ENCODE measurements at regions not wholly inside any gene's neighbourhood (a gene's known extent, or its start where the extent isn't known, plus 50 kb on each side); places are given as distances from the start of the nearest gene placed in this dataset.

- FAIRE-seq (no peak), DNase-seq (ENCODE audit: insufficient read length, low spot score) (no peak)
- TF ChIP-seq POLR2A (IDR thresholded peaks at IDR 0.05; ENCODE audit: low read depth, low read length): no peak
Measured at GRCh38 chr1:30197639-30198450, 525.5 kb downstream of the MATN1 start.

GRCh38 chr1:30196872-30197638, 526.3 kb downstream of the MATN1 start:
- no peak for FAIRE-seq
- no peak for TF ChIP-seq POLR2A (IDR thresholded peaks at IDR 0.05; ENCODE audit: low read depth, low read length)
- no peak for DNase-seq (ENCODE audit: insufficient read length, low spot score)

GRCh38 chr1:30196457-30196856, 526.9 kb downstream of the MATN1 start:
- no peak for DNase-seq (ENCODE audit: insufficient read length, low spot score)
- FAIRE-seq: no peak
- TF ChIP-seq POLR2A (IDR thresholded peaks at IDR 0.05; ENCODE audit: low read depth, low read length): no peak

- DNase-seq (ENCODE audit: insufficient read length, low spot score): no peak
- no peak for FAIRE-seq
- no peak for TF ChIP-seq POLR2A (IDR thresholded peaks at IDR 0.05; ENCODE audit: low read depth, low read length)
Measured at GRCh38 chr1:30195424-30196134, 527.8 kb downstream of the MATN1 start.

GRCh38 chr1:30194741-30195423, 528.5 kb downstream of the MATN1 start:
- no peak for TF ChIP-seq POLR2A (IDR thresholded peaks at IDR 0.05; ENCODE audit: low read depth, low read length)
- no peak for FAIRE-seq

DNA sequence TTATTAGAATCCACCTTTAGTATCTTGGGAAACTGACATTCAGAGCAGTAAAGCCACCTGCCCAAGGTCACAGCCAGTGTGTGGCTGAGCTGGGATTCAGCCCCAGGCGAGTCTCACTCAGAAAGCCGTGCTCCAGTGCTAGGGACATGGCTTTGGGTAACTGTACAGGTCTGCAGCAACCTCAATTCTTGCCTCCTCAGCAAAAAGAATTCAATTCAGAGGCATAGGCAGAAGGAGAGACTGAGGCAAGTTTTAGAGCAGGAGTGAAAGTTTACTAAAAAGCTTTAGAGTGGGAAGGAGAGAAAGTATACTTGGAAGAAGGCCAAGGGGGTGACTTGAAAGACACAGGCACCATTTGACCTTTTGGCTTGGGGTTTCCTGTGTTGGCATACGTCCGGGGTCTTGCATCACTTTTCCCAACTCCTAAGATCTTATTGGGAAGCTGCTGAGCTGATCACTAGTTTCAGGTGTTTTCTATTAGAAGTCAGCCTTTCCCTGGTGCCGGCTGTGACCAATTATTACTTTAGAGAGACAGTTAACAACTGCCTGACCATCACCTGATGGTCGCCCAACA, 529.3 kb downstream of the MATN1 start:
- DNase-seq (ENCODE audit: insufficient read length, low spot score) (no peak), FAIRE-seq (no peak)
- no peak for TF ChIP-seq POLR2A (IDR thresholded peaks at IDR 0.05; ENCODE audit: low read depth, low read length)

More at GRCh38 chr1:30194741-30195423, 528.5 kb downstream of the MATN1 start:
- DNase-seq (ENCODE audit: insufficient read length, low spot score): no peak

DNA sequence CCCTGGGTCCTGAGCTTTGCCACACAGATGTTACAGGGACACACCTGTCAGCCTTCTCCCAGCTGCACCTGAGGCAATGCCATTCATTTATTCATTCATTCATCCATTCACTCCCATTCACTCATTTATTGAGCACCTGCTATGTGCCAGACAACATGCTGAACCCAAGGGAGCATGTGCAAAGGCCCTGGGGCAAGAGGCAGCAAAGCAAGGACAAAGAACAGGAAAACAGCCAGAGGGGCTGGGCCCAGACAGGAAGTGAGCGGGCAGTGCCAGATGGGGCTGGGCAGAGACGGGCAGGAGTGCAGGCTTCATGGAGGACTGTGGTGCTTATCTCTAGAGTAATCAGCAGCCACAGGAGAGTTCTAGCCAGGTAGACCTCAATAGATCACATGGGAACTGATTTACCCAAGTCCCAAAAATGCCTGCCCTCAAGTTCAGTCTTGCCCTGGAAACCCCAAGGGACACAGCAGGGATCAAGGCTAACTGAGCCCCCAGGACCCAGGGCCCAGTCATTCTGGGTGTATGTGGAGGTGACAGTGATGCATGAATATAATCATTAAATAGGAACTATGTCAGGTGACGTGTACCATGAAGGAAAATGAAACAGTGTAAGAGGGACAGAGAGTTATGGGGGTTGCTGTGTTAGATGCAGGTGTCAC, 530.3 kb downstream of the MATN1 start:
- DNase-seq (ENCODE audit: insufficient read length, low spot score): no peak
- no peak for FAIRE-seq
- no peak for TF ChIP-seq POLR2A (IDR thresholded peaks at IDR 0.05; ENCODE audit: low read depth, low read length)

- TF ChIP-seq POLR2A (IDR thresholded peaks at IDR 0.05; ENCODE audit: low read depth, low read length): no peak
- FAIRE-seq (no peak), DNase-seq (ENCODE audit: insufficient read length, low spot score) (peak; percentile 56)
Measured at GRCh38 chr1:30191154-30191702, 532.2 kb downstream of the MATN1 start.

DNA sequence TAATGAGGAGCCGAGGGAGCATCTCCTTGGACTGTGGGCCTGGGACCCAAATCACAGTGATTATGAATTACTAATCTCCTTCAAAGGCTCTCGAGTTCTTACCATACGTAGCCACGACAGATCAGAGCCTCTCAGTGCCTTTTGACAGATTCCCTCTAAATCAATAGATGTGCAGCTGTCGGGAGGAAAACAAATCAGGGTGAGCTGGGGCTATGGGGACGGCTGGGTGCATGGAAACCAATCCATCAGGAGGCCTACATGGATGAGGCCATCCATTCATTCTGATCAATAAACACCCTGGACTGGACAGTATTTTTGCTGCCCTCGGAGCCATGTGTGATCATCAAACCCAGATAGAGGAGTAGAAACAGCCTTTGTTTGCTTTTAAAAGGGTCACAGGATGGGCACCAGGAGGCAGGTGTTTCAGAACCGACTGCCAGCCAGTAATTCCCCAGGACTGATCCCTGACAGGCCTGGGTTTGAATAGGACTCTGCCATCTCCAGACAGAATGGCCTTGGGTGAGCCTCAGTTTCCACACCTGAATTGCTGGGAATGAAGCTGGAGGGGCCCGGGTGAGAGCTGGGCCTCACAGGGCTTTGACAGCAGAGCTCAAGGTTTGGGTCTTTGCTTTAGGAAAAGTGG, 532.8 kb downstream of the MATN1 start:
- no peak for TF ChIP-seq POLR2A (IDR thresholded peaks at IDR 0.05; ENCODE audit: low read depth, low read length)
- no peak for FAIRE-seq
- no peak for DNase-seq (ENCODE audit: insufficient read length, low spot score)

- no peak for TF ChIP-seq POLR2A (IDR thresholded peaks at IDR 0.05; ENCODE audit: low read depth, low read length)
- DNase-seq (ENCODE audit: insufficient read length, low spot score): no peak
- no peak for FAIRE-seq
Measured at GRCh38 chr1:30189818-30190500, 533.4 kb downstream of the MATN1 start.

DNA sequence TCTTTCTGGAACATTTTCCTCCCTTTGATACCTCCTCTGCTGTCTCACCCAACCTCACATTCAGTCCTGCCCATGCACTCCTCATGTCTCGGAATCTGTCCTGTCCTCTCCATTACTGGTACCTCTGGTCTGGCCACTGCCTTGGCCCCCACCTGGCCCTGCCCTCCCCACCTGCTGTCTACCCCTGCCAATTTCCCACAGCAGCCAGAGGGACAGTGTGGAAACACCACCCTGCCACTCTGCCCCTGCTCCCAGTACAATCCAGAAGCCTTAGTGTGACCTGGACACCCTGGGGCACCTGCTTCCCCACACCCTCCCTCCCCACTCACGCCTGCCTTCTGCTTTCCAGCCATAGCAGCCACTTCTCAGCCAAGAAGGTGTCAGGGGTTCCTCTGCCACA, 534.4 kb downstream of the MATN1 start:
- DNase-seq (ENCODE audit: insufficient read length, low spot score) (no peak), FAIRE-seq (no peak)
- TF ChIP-seq POLR2A (IDR thresholded peaks at IDR 0.05; ENCODE audit: low read depth, low read length): no peak

DNA sequence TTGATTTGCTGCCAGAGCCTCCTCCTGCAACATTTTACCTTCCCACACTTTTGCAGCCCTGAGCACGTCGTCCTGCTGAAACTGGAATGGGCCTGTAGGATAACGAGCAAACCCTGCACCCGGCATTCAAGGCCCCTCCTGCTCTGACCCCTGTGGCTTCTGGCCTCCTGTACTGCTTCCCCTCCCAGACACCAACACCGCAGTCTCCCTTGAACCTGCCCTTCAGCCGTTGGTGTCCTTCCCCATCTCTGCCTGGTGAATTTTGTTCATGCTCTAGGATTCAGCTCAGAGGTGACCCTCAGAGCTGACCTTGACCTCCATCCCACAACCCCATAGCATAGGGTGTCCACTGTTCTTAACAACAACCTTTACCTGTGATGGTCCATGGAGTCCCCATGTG, 535.1 kb downstream of the MATN1 start:
- TF ChIP-seq POLR2A (IDR thresholded peaks at IDR 0.05; ENCODE audit: low read depth, low read length): no peak
- DNase-seq (ENCODE audit: insufficient read length, low spot score) (no peak), FAIRE-seq (no peak)

Data from H54 (cell line).